ENCODE measurements at regions not wholly inside any gene's neighbourhood (a gene's known extent, or its start where the extent isn't known, plus 50 kb on each side); places are given as distances from the start of the nearest gene placed in this dataset.

DNA sequence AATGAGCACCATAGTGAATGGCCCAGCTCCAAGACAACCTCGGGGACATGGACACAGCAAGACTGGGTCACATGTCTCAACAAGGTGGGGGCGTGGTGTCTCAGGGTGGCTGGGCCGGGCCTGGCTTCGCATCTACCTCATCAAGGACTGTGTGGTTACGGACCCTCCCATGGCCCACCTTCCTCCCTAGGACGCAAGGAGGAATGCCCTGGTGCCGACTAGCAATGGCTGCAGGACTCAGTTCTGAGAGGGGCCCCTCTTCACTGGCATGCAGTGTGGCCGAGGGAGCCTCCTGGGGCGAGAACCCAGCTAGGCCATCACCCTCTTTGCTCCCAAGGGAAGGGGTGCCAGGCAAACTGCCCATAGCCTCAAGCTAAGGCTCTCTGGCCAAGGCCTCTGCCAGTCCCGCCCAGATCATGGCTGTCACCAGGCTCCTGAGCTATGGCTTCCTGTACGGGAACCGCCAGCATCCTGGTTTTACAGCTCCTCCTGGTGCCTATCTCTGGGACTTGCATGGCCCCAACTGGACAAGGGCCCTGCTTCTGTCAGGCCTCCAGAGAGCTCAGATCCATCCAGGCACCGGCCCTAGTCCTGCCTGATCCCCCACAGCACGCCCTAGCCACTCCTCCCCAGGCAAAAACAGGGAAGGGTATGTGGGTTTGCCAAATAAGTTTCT, 218.0 kb upstream of the AGTR2 start:
- peak in 2 of 7 donors; percentile 23 to 24 for DNase-seq
- H3K4me1 ChIP-seq (replicated peaks in 1 of 2): no peaks in the 10 kb centered on the region
- no peaks in the 10 kb centered on the region for H3K9me3 ChIP-seq (replicated peaks in 1 of 3)
- intact Hi-C loops (cut with DNase I): no loop called here
- WGBS, 4 donors: 71 to 88% (median 79%) methylated on average over 2 to 14 of the region's 14 CpGs
- no peak overlapping the region for H3K27ac ChIP-seq
- no peak for TF ChIP-seq POLR2A (IDR thresholded peaks at IDR 0.05)
- TF ChIP-seq, protein P1, sequence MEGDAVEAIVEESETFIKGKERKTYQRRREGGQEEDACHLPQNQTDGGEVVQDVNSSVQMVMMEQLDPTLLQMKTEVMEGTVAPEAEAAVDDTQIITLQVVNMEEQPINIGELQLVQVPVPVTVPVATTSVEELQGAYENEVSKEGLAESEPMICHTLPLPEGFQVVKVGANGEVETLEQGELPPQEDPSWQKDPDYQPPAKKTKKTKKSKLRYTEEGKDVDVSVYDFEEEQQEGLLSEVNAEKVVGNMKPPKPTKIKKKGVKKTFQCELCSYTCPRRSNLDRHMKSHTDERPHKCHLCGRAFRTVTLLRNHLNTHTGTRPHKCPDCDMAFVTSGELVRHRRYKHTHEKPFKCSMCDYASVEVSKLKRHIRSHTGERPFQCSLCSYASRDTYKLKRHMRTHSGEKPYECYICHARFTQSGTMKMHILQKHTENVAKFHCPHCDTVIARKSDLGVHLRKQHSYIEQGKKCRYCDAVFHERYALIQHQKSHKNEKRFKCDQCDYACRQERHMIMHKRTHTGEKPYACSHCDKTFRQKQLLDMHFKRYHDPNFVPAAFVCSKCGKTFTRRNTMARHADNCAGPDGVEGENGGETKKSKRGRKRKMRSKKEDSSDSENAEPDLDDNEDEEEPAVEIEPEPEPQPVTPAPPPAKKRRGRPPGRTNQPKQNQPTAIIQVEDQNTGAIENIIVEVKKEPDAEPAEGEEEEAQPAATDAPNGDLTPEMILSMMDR (IDR thresholded peaks at IDR 0.05): peak in 1 of 6 experiments; percentile 10
- H3K4me3 ChIP-seq: no peak overlapping the region
- H3K27me3 ChIP-seq: peaks cover 3% of the 10 kb centered on the region
- H3K36me3 ChIP-seq (replicated peaks in 1 of 2): no peaks in the 10 kb centered on the region

GRCh38 chrX:115957862-115958490, 212.6 kb upstream of the AGTR2 start:
- intact Hi-C loops (cut with DNase I): no loop called here
- no peak overlapping the region for H3K4me3 ChIP-seq
- H3K36me3 ChIP-seq (replicated peaks in 1 of 2): no peaks in the 10 kb centered on the region
- H3K27ac ChIP-seq: no peak overlapping the region
- DNase-seq: no peak
- WGBS, 4 donors: 56 to 84% (median 69%) methylated on average over 5 to 11 of the region's 11 CpGs
- H3K4me1 ChIP-seq (replicated peaks in 1 of 2): no peaks in the 10 kb centered on the region
- H3K27me3 ChIP-seq: peaks cover 33% of the 10 kb centered on the region
- H3K9me3 ChIP-seq (replicated peaks in 1 of 3): no peaks in the 10 kb centered on the region
- no peak for TF ChIP-seq POLR2A (IDR thresholded peaks at IDR 0.05)
- TF ChIP-seq, protein P1 (IDR thresholded peaks at IDR 0.05): peak in 1 of 6 experiments; percentile 29

- no peak overlapping the region for H3K4me3 ChIP-seq
- no peak for DNase-seq
- peaks cover 33% of the 10 kb centered on the region for H3K27me3 ChIP-seq
- H3K27ac ChIP-seq: no peak overlapping the region
- TF ChIP-seq POLR2A (IDR thresholded peaks at IDR 0.05): no peak
- TF ChIP-seq, protein P1 (IDR thresholded peaks at IDR 0.05): no peak
- 55 to 87% (median 68%) methylated on average over 1 to 3 of the region's 3 CpGs for WGBS, 4 donors
- no peaks in the 10 kb centered on the region for H3K9me3 ChIP-seq (replicated peaks in 1 of 3)
- H3K36me3 ChIP-seq (replicated peaks in 1 of 2): no peaks in the 10 kb centered on the region
- H3K4me1 ChIP-seq (replicated peaks in 1 of 2): no peaks in the 10 kb centered on the region
- intact Hi-C loops (cut with DNase I): no loop called here
These were observed 211.7 kb upstream of the AGTR2 start for GRCh38 chrX:115958687-115959359.

DNA sequence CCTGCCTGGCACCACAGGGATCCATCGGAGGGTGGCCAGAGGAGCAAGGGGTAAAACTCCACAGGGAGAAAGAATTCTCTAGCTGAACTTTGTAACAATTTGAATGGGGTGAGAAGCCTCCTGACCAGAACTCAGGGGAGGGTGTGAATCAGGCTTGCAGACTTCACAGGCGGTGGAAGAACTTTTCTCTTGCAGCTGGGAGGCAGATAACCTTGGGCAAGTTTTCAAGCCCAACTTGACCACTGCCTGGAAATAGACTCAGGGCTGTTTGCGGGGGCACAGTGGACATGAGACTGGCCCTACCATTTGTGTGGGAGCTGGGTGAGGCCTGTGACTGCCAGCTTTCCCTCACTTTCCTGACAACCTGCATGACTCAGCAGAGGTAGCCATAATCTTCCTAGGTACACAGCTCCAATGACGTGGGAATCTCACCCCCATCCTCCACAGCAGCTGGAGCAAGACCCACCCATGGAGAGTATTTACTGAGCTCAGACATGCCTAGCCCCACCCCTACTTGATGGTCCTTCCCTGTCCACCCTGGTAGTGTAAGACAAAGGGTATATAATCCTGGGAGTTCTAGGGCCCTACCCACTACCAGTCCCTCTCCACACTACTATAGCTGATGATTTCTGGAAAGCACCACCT, 210.0 kb upstream of the AGTR2 start:
- H3K36me3 ChIP-seq (replicated peaks in 1 of 2): no peaks in the 10 kb centered on the region

More for the DNA sequence above, 210.0 kb upstream of the AGTR2 start:
- H3K9me3 ChIP-seq (replicated peaks in 1 of 3): no peaks in the 10 kb centered on the region
- peaks cover 33% of the 10 kb centered on the region for H3K27me3 ChIP-seq
- TF ChIP-seq POLR2A (IDR thresholded peaks at IDR 0.05): no peak
- TF ChIP-seq, protein P1 (IDR thresholded peaks at IDR 0.05): no peak
- intact Hi-C loops (cut with DNase I): no loop called here
- H3K4me3 ChIP-seq: no peak overlapping the region
- no peak overlapping the region for H3K27ac ChIP-seq
- H3K4me1 ChIP-seq (replicated peaks in 1 of 2): no peaks in the 10 kb centered on the region
- DNase-seq: no peak
- WGBS, 4 donors: 66 to 100% (median 80%) methylated on average over 1 to 4 of the region's 4 CpGs

Data from adrenal gland (tissue), 9 donors.